Activated CD4-positive, alpha-beta T cell treated with anti-CD3 and anti-CD28 coated beads for 24 hours (primary cell): ENCODE measurements at regions not wholly inside any gene's neighbourhood (a gene's known extent, or its start where the extent isn't known, plus 50 kb on each side); places are given as distances from the start of the nearest gene placed in this dataset.
"Not testable (repeated sequence)": the region's sequence is repeated elsewhere in the genome, so short reads cannot be mapped to it uniquely, and the experiment has no call there.

Experiments
- DNase-seq, 2 donors: peaks; one replicate each; pipeline ENCODE4 v3.0.0-alpha.2; 2020; ENCODE audit warnings: low read depth in 2 of 2

DNA sequence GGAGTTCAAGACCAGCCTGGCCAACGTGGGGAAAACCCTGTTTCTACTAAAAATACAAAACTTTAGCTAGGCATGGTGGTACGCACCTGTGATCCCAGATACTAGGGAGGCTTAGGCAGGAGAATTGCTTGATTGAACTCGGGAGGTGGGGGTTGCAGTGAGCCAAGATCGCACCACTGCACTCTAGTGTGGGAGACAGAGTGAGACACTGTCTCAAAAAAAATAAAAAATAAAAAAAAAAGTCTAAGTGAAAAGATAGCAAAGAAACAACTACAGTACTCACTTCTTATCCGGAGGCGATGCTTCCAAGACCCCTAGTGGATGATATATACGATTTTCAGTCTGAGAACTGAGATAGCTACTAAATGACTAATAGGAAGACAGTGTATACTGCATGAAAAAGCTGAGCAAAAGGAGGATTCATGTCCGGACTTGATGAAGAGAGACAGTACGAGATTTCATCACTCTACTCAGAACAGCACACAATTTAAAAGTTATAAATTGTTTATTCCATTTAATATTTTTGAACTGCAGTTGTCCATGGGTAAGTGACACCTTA, 138.7 kb upstream of the GOLGA6L6 start:
- not testable (repeated sequence) for DNase-seq

DNA sequence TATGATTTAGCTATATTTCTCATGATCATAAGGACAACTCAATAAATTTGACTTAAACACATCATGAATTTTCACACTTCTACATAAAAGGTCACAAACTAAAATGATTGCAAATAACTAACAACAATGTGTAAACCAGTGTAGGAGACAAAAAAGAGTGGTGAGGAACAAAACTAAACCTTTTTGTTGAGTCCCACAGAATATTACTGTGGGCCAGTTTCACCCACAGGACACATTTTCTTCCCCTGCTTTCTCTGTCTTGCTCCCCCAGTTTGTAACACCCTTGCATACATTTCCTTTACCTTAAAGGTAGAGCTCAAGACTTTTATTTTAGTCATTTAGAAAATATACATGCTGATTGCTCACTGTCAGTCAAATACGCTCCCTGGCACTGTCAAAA, 130.9 kb upstream of the GOLGA6L6 start:
- DNase-seq, result no peak

DNA sequence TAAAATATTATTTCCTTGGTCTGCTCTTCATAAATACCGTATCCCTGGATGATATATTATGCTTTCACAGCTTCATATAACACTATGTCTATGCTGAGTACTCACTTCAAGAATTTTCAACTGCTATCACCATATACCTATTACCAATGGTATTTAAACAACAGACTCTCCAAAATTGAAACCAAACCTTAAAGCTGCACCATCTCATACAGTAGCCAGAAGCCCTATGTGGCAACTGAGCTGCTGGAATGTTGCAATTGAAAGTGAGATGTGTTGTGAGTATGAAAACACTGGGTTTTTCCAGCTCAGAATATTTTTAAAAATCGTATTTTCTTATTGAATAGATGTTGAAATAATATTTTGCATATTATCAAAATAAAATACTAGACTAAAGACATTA, 130.1 kb upstream of the GOLGA6L6 start:
- no peak for DNase-seq

GRCh38 chr15:20666410-20666809, 124.8 kb upstream of the GOLGA6L6 start:
- not testable (repeated sequence) for DNase-seq

DNA sequence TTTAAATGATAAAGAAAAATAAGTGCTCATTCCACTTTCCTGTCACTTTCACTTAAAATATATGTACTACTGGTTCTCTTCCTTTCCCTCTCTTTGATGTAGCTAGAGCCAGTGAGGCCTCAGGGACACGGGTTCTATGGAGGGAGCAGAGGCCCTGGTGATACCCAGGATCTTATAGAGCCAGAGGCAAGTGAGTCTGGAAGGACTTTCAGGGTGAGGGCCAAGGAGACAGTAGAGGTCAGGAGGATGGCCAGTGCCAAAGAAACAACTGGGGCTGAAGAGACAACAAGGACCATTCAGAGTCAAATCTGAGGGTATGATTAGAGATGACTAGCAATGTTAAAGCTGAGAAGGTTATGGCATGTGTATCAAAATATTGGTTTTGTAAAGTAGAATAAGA, 124.1 kb upstream of the GOLGA6L6 start:
- DNase-seq, result no peak

DNA sequence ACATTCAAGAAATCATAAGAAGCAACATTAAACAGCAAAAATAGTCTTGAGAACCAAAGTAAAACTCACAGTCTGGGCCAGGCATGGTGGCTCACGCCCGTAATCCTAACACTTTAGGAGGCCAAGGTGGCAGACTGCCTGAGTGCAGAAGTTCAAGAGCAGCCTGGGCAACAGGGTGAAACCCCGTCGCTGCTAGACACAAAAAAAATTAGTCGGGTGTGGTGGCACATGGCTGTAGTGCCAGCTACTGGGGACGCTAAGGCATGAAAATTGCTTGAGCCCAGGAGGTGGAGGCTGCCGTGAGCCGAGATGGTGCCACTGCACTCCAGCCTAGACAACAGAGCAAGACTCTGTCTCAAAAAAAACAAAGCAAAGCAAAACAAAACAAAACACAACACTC, 117.7 kb upstream of the GOLGA6L6 start:
- DNase-seq, result no peak

DNA sequence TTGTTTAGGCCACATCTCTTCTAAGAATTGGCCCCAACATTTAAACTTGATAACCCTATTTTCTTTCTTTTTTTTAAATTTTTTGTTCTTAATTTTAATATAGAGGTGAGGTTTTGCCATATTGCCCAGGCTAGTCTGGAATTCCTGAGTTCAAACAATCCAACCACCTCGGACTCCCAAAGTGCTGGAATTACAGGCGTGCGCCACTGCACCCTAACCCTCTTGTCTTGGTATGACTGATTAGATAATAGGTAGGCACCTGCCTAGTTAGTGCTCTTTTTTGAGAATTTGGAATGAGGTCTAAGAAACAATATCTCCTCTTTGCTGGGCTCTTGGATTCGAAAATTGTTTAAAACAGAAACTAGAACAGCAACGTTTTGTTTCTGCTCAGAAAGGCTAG, 116.4 kb upstream of the GOLGA6L6 start:
- no peak for DNase-seq

DNA sequence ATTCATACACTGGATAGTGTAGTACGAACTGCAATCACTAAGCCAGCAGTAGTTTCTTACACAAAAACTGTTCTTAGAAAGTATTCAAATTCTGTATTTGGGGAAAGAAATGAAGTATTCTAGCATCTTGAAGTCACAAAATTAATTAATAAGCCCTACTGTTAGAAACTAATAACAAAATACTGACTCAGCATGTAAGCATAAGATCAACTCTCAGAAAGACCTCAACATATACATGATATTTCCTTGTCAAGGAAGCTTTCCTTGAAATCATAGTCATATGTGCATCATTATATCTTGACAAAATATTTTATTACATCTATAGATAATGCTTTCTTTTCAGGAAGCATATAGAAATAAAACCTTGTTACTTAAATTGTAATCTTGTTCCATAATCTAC, 115.5 kb upstream of the GOLGA6L6 start:
- DNase-seq, result no peak

GRCh38 chr15:20652914-20653313, 111.3 kb upstream of the GOLGA6L6 start:
- no peak for DNase-seq

DNA sequence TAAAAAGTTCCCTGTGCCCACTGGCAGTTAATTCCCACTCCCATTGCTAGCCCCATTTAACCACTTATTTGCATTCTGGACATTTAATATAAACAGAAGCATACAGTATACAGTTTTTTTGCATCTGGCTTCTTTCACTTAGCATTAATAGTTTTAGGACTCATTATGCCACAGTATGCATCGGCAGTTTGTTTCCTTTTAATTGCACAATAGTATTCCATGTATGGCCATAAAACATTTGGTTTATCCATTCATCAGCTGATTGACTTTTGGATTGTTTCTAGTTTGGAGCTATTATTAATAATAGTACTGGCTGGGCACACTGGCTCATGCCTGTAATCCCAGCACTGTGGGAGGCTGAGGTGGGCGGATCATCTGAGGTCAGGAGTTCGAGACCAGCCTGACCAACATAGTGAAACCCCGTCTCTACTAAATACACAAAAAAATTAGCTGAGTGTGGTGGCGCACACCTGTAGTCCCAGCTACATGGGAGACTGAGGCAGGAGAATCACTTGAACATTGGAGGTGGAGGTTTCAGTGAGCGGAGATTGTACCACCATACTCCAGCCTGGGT, 106.9 kb upstream of the GOLGA6L6 start:
- DNase-seq, result not testable (repeated sequence)

GRCh38 chr15:20646529-20647142, 105.0 kb upstream of the GOLGA6L6 start:
- DNase-seq, result no peak

GRCh38 chr15:20645956-20646355, 104.4 kb upstream of the GOLGA6L6 start:
- peak in 1 of 2 donors; percentile 25 for DNase-seq

DNA sequence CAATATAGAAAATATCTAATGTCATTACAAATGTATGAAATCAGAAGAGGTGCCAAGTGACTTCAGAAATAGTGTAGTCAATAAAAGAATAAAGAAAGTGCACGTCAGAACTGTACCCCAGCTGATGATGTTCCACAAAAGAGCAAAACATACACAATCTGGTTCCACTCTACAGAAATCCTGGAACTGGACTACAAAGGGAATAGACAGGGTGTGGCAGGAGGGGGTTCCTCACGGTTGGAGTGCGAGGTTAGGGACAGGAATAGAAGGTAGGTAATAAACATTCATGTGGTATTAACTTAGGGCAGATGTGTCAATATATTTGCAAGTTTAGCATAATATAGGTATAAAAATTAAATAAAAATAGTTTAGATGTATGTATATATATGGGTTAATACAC, 103.3 kb upstream of the GOLGA6L6 start:
- DNase-seq, result no peak

DNA sequence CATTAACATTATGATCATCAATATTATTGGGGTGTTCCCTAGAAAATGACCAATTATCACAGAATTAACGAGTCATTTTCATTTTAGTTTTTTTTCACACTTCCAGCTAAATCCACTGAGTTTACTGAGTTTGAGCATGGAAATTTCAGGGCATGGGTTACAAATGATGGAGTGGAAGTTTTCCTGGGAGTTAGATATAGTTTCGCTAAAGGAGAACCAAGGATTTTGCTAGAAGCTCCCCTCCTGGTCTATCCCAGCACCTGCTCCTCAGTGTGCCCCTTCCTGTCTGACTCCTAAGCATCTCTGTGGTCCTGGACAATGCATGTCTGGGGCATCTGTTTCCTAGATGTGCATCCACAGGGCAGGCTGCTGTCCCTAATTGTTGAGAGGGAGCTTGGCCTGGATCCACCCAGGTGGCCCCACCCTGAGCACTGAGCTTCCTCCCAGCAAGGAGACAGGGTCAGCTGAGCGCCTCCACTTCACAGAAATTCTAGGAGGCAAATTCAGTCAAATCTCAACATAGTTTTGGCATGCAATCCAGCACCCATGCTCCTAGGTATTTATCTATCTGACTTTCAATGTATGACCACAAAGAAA, 102.3 kb upstream of the GOLGA6L6 start:
- DNase-seq, result no peak

DNA sequence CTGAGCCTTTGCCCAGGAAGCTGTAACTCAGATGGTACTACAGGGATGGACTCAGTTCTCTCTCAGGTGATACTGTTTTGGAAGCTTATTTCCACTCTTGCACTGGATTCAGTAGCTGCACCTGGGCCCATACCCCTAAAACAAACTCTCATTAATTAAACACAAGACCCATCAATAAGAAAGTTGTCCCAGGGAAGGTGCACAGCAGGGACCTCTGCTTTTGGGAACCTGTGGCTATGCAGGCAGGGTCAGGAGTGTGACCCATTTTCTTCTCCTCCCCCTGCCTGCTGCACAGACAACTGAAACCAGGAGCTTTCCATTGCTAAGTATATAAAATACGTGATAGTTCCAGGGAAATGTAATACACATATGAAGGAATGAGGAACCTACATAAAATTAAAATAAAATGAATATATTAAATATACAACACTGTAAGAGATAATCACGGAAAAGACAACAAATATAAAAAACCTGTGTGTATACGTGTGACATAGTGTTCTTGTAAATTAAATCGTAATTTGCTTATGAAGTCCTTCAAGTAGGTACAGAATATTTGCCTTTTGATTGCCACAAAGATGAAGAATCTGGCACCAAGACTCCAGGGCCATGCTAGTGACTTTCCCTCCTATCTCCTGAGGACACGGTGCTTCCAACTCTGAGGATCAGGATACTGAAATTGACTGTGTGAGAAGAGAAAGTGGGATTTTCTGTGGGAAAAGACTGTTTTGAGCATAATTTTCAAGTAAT, 101.6 kb upstream of the GOLGA6L6 start:
- DNase-seq, result no peak

- DNase-seq, result no peak
These were observed 100.6 kb upstream of the GOLGA6L6 start for GRCh38 chr15:20642054-20642767.

GRCh38 chr15:20640427-20640826, 98.8 kb upstream of the GOLGA6L6 start:
- DNase-seq, result not testable (repeated sequence)

- not testable (repeated sequence) for DNase-seq
These were observed 97.6 kb upstream of the GOLGA6L6 start for GRCh38 chr15:20639224-20639623.

- not testable (repeated sequence) for DNase-seq
These were observed 95.9 kb upstream of the GOLGA6L6 start for GRCh38 chr15:20637499-20637898.

DNA sequence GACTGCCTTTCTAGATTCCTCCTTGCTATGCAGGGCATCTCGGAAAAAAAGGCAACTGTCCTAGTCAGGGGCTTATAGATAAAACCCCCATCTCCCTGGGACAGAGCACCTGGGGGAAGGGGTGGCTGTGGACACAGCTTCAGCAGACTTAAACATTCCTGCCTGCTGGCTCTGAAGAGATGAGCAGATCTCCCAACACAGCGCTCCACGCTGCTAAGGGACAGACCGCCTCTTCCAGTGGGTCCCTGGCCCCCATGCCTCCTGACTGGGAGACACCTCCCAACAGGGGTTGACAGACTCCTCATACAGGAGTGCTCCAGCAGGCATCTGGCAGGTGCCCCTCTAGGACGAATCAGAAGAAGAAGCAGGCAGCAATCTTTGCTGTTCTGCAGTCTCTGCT, 87.9 kb upstream of the GOLGA6L6 start:
- not testable (repeated sequence) for DNase-seq

DNA sequence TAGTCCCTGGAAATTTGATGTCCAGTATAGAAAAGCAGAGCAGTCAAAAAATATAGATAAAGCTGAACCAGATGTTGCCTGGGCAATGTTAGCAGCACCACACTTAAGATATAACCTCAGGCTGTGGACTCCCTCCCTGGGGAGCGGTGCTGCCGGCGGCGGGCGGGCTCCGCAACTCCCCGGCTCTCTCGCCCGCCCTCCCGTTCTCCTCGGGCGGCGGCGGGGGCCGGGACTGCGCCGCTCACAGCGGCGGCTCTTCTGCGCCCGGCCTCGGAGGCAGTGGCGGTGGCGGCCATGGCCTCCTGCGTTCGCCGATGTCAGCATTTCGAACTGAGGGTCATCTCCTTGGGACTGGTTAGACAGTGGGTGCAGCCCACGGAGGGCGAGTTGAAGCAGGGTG, 86.9 kb upstream of the GOLGA6L6 start:
- DNase-seq, result not testable (repeated sequence)

- not testable (repeated sequence) for DNase-seq
These were observed 83.9 kb upstream of the GOLGA6L6 start for GRCh38 chr15:20625469-20625868.
